Fibroblast of pulmonary artery (primary cell): ENCODE measurements at regions not wholly inside any gene's neighbourhood (a gene's known extent, or its start where the extent isn't known, plus 50 kb on each side); places are given as distances from the start of the nearest gene placed in this dataset.

Experiments used
- DNase-seq: peaks from one replicate; pipeline ENCODE4 v3.0.0-alpha.2; 2010; ENCODE audit warnings: low read depth
- H3K4me3 ChIP-seq: replicated peaks from 2 replicates; pipeline ENCODE4 v1.5.1; 2011; ENCODE audit warnings: low read depth, mild to moderate bottlenecking, control low read depth, low read length, moderate library complexity
- TF ChIP-seq, protein P1 (sequence below): IDR thresholded peaks from 2 replicates; pipeline ENCODE4 v1.5.1; 2011; ENCODE audit warnings: mild to moderate bottlenecking, control low read depth, low read length, inconsistent platforms; ENCODE audit errors: missing control alignments

DNA sequence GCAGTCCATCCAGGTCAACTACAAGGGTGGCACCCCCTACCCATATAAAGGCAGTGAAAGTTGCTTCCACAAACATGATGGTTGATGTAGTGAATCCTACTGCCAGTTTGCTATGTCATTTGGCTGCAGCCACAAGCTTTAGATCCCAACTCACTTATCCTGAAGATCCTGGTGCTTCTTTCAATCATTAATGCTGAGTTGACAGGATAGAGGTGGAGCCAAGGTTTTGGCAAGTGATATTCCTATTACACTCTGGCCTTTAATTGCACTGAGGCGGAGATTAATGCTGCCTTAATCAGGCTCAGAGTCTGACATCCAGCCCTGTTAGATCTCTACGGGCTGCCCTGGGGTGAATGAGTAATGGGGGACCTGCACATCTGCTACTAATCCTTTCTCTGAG, 542.4 kb upstream of the ARX start:
- H3K4me3 ChIP-seq: no peak overlapping the region
- TF ChIP-seq, protein P1, sequence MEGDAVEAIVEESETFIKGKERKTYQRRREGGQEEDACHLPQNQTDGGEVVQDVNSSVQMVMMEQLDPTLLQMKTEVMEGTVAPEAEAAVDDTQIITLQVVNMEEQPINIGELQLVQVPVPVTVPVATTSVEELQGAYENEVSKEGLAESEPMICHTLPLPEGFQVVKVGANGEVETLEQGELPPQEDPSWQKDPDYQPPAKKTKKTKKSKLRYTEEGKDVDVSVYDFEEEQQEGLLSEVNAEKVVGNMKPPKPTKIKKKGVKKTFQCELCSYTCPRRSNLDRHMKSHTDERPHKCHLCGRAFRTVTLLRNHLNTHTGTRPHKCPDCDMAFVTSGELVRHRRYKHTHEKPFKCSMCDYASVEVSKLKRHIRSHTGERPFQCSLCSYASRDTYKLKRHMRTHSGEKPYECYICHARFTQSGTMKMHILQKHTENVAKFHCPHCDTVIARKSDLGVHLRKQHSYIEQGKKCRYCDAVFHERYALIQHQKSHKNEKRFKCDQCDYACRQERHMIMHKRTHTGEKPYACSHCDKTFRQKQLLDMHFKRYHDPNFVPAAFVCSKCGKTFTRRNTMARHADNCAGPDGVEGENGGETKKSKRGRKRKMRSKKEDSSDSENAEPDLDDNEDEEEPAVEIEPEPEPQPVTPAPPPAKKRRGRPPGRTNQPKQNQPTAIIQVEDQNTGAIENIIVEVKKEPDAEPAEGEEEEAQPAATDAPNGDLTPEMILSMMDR: no peak
- DNase-seq: no peak

- TF ChIP-seq, protein P1: no peak
- no peak overlapping the region for H3K4me3 ChIP-seq
- no peak for DNase-seq
Observed at GRCh38 chrX:25561190-25561589, 545.4 kb upstream of the ARX start.

DNA sequence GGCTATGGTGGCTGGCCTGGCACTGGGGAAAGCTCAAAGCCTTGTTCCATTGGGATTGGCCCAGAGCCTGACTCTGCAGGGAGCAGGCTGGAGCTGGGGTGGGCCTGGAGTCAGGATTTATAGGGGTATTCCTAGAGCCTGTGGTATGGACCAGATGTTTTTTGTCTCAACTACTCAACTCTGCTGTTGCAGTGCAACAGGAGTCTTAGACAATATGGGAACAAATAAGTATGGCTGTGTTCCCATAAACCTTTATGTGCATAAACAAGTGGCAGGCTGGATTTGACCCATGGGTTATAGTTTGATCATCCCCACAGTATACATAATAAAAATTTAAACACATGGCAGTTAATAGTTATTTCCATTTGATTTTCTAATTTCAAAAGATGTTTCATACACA, 557.9 kb upstream of the ARX start:
- H3K4me3 ChIP-seq: no peak overlapping the region
- TF ChIP-seq, protein P1: no peak
- DNase-seq: no peak

GRCh38 chrX:25596921-25597320, 541.2 kb upstream of the MAGEB18 start:
- H3K4me3 ChIP-seq: no peak overlapping the region
- TF ChIP-seq, protein P1: no peak
- DNase-seq: peak; percentile 38

DNA sequence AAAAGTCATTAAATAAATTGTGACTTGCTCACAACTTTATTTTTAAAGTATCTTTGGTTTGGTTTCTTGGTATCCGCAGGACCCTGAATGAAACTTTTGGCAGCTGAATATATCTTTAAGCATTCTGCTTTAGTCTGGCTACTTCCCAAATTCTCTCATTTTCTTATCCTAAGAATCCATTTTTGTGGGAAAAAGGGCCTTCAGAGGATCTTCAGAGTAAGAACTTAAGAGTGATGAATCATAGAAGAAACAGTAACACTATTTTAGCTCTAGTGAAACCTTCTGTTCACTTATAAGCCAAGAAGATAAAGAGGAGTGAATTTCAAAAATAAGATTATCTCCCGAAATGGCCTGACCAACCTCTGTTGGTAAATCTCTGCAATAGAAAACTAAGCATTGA, 540.6 kb upstream of the MAGEB18 start:
- H3K4me3 ChIP-seq: no peak overlapping the region
- TF ChIP-seq, protein P1: no peak
- DNase-seq: peak; percentile 59

GRCh38 chrX:25599061-25599460, 539.1 kb upstream of the MAGEB18 start:
- peak; percentile 11 for DNase-seq
- TF ChIP-seq, protein P1: no peak
- no peak overlapping the region for H3K4me3 ChIP-seq

DNA sequence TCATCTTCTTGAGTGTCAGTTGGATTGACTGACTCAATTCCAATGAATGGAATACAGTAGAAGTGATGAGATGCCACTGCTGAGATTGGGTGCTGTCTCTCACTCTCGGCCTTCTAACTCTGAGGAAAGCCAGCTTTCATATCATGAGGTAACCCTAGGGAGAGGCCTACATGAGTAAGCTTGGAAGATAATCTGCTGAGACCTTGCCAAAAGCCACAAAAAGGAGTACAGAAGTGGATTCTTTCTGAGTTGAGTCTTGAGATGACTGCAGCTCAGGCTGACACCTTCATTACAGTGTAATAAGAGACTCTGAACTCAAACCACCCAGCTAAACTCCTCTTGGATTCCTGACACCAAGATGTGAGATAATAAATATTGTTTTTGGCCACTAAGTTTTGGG, 537.4 kb upstream of the MAGEB18 start:
- DNase-seq: peak; percentile 75
- TF ChIP-seq, protein P1: no peak
- H3K4me3 ChIP-seq: no peak overlapping the region
